GM23338 (cell line): ENCODE measurements at regions not wholly inside any gene's neighbourhood (a gene's known extent, or its start where the extent isn't known, plus 50 kb on each side); places are given as distances from the start of the nearest gene placed in this dataset.

Source experiments
- ATAC-seq: fragments of 200-7000 bp; cut with Tn5 transposase; 3 replicates; pipeline ENCODE4 v1.9.1; 2020
- DNase-seq: peaks from one replicate; pipeline ENCODE4 v3.0.0-alpha.2; 2015; ENCODE audit warnings: low spot score
- H2AFZ ChIP-seq: fragments of 200-600 bp; sonication (generic); 2 replicates; pipeline ENCODE4 v1.8.0; 2016; ENCODE audit warnings: antibody characterized with exemption, mild to moderate bottlenecking, moderate library complexity
- H3F3A ChIP-seq: fragments of 200-600 bp; sonication (generic); replicated peaks from 2 replicates; pipeline ENCODE4 v1.8.0; 2017; ENCODE audit warnings: antibody characterized with exemption, mixed run types, low read depth
- H3K27ac ChIP-seq: fragments of 200-600 bp; sonication (generic); 2 replicates; pipeline ENCODE4 v1.6.1; 2016; ENCODE audit warnings: low read depth
- H3K27me3 ChIP-seq: fragments of 200-600 bp; sonication (generic); 2 replicates; pipeline ENCODE4 v1.8.0; 2016; ENCODE audit warnings: mild to moderate bottlenecking, mixed run types, moderate library complexity; ENCODE audit not compliant: insufficient read depth
- H3K36me3 ChIP-seq: fragments of 200-600 bp; sonication (generic); 2 replicates; pipeline ENCODE4 v1.8.0; 2016; ENCODE audit warnings: mild to moderate bottlenecking; ENCODE audit not compliant: insufficient read depth
- H3K4me1 ChIP-seq: fragments of 200-600 bp; sonication (generic); 2 replicates; pipeline ENCODE4 v1.8.0; 2016; ENCODE audit warnings: mild to moderate bottlenecking, moderate library complexity; ENCODE audit not compliant: insufficient read depth
- H3K4me2 ChIP-seq: fragments of 200-600 bp; sonication (generic); 2 replicates; pipeline ENCODE4 v1.7.1; 2017; ENCODE audit warnings: mixed run types
- H3K4me3 ChIP-seq: fragments of 200-600 bp; sonication (generic); 2 replicates; pipeline ENCODE4 v1.6.1; 2016; ENCODE audit warnings: mixed run types
- H3K79me2 ChIP-seq: fragments of 200-600 bp; sonication (generic); replicated peaks from 2 replicates; pipeline ENCODE4 v1.8.0; 2017; ENCODE audit warnings: mild to moderate bottlenecking; ENCODE audit not compliant: insufficient read depth
- H3K9me2 ChIP-seq: fragments of 200-600 bp; sonication (generic); 2 replicates; pipeline ENCODE4 v1.8.0; 2017; ENCODE audit not compliant: insufficient read depth
- H4K20me1 ChIP-seq: fragments of 200-600 bp; sonication (generic); replicated peaks from 2 replicates; pipeline ENCODE4 v1.8.0; 2017; ENCODE audit warnings: mild to moderate bottlenecking; ENCODE audit not compliant: insufficient read depth
- H3K27ac Mint-ChIP-seq: 2 replicates; pipeline ENCODE4 v1.8.0; 2020; ENCODE audit warnings: inconsistent platforms, mild to moderate bottlenecking, moderate library complexity, mixed read lengths
- H3K27me3 Mint-ChIP-seq: 3 replicates; pipeline ENCODE4 v1.8.0; 2022; ENCODE audit warnings: low read depth, mild to moderate bottlenecking, moderate library complexity, mixed read lengths, inconsistent platforms; ENCODE audit not compliant: insufficient read depth, poor library complexity
- H3K36me3 Mint-ChIP-seq: 3 replicates; pipeline ENCODE4 v1.8.0; 2021; ENCODE audit warnings: low read depth, mild to moderate bottlenecking, inconsistent platforms, moderate library complexity, mixed read lengths
- H3K4me1 Mint-ChIP-seq: 3 replicates; pipeline ENCODE4 v1.8.0; 2020; ENCODE audit warnings: mild to moderate bottlenecking, inconsistent platforms, mixed read lengths
- H3K4me3 Mint-ChIP-seq: 3 replicates; pipeline ENCODE4 v1.8.0; 2021; ENCODE audit warnings: moderate library complexity, mild to moderate bottlenecking, inconsistent platforms, mixed read lengths
- H3K9me3 Mint-ChIP-seq: 3 replicates; pipeline ENCODE4 v1.8.0; 2020; ENCODE audit warnings: moderate library complexity, mild to moderate bottlenecking, inconsistent platforms, mixed read lengths
- CREB1 ChIP-seq: fragments of 250-450 bp; sonication (Bioruptor Pico); IDR thresholded peaks from 2 replicates; pipeline ENCODE4 v1.5.0; 2020; ENCODE audit warnings: low read depth, mild to moderate bottlenecking, moderate library complexity
- JUNB ChIP-seq: IDR thresholded peaks from one replicate; pipeline ENCODE4 v1.6.1; 2016; ENCODE audit warnings: antibody characterized with exemption; ENCODE audit not compliant: unreplicated experiment
- NANOG ChIP-seq: IDR thresholded peaks from 2 replicates; pipeline ENCODE4 v1.6.1; 2016; ENCODE audit warnings: antibody characterized with exemption, borderline replicate concordance
- POLR2AphosphoS5 ChIP-seq: IDR thresholded peaks from 2 replicates; pipeline ENCODE4 v1.6.1; 2016; ENCODE audit warnings: antibody characterized with exemption, low read depth
- STAT1 ChIP-seq: IDR thresholded peaks from one replicate; pipeline ENCODE4 v1.6.1; 2016; ENCODE audit warnings: antibody characterized with exemption; ENCODE audit not compliant: unreplicated experiment
- ZNF114 ChIP-seq: fragments of 250-450 bp; sonication (Bioruptor Pico); IDR thresholded peaks from 2 replicates; pipeline ENCODE4 v1.5.0; 2020; ENCODE audit warnings: mild to moderate bottlenecking, moderate library complexity
- ZNF331 ChIP-seq: fragments of 250-450 bp; sonication (Bioruptor Pico); IDR thresholded peaks from 2 replicates; pipeline ENCODE4 v1.5.0; 2020; ENCODE audit warnings: low read depth, mild to moderate bottlenecking, moderate library complexity
- ZNF462 ChIP-seq: fragments of 250-450 bp; sonication (Bioruptor Pico); IDR thresholded peaks from 2 replicates; pipeline ENCODE4 v1.5.0; 2020; ENCODE audit warnings: mild to moderate bottlenecking, moderate library complexity
- TF ChIP-seq, protein P1 (sequence below): IDR thresholded peaks from 2 replicates; pipeline ENCODE4 v1.6.1; 2016; ENCODE audit warnings: antibody characterized with exemption
- TF ChIP-seq, protein P2 (sequence below): IDR thresholded peaks from one replicate; pipeline ENCODE4 v1.6.1; 2018; ENCODE audit warnings: antibody characterized with exemption; ENCODE audit not compliant: unreplicated experiment

GRCh38 chr6:49072885-49073620 is 390.0 kb downstream of the MMUT start:
- no peaks in the 10 kb centered on the region for H3K36me3 Mint-ChIP-seq
- H3K4me1 ChIP-seq, result no peaks in the 10 kb centered on the region
- no peak overlapping the region for H3K27ac Mint-ChIP-seq
- no peak overlapping the region for H3K27ac ChIP-seq
- no peaks in the 10 kb centered on the region for H3K79me2 ChIP-seq
- peaks cover 5% of the 10 kb centered on the region; the same call in 1 of the 2 replicates for H3K9me2 ChIP-seq
- no peaks in the 10 kb centered on the region for H4K20me1 ChIP-seq
- no peaks in the 10 kb centered on the region for H3K9me3 Mint-ChIP-seq
- DNase-seq (no peak), ATAC-seq (no peak)
- TF ChIP-seq CREB1, result no peak
- no peak for TF ChIP-seq JUNB
- TF ChIP-seq POLR2AphosphoS5, result no peak
- TF ChIP-seq, protein P1, sequence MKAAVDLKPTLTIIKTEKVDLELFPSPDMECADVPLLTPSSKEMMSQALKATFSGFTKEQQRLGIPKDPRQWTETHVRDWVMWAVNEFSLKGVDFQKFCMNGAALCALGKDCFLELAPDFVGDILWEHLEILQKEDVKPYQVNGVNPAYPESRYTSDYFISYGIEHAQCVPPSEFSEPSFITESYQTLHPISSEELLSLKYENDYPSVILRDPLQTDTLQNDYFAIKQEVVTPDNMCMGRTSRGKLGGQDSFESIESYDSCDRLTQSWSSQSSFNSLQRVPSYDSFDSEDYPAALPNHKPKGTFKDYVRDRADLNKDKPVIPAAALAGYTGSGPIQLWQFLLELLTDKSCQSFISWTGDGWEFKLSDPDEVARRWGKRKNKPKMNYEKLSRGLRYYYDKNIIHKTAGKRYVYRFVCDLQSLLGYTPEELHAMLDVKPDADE, result no peak
- no peak for TF ChIP-seq ZNF331 (CRISPR knock-in tag)
- no peak for TF ChIP-seq NANOG
- TF ChIP-seq, protein P2, sequence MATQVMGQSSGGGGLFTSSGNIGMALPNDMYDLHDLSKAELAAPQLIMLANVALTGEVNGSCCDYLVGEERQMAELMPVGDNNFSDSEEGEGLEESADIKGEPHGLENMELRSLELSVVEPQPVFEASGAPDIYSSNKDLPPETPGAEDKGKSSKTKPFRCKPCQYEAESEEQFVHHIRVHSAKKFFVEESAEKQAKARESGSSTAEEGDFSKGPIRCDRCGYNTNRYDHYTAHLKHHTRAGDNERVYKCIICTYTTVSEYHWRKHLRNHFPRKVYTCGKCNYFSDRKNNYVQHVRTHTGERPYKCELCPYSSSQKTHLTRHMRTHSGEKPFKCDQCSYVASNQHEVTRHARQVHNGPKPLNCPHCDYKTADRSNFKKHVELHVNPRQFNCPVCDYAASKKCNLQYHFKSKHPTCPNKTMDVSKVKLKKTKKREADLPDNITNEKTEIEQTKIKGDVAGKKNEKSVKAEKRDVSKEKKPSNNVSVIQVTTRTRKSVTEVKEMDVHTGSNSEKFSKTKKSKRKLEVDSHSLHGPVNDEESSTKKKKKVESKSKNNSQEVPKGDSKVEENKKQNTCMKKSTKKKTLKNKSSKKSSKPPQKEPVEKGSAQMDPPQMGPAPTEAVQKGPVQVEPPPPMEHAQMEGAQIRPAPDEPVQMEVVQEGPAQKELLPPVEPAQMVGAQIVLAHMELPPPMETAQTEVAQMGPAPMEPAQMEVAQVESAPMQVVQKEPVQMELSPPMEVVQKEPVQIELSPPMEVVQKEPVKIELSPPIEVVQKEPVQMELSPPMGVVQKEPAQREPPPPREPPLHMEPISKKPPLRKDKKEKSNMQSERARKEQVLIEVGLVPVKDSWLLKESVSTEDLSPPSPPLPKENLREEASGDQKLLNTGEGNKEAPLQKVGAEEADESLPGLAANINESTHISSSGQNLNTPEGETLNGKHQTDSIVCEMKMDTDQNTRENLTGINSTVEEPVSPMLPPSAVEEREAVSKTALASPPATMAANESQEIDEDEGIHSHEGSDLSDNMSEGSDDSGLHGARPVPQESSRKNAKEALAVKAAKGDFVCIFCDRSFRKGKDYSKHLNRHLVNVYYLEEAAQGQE, result no peak
- TF ChIP-seq ZNF114, result no peak
- no peak for TF ChIP-seq ZNF462 (CRISPR knock-in tag)
- no peak for TF ChIP-seq STAT1
- H3K4me1 Mint-ChIP-seq, result no peaks in the 10 kb centered on the region
- H3K4me3 Mint-ChIP-seq, result no peak overlapping the region
- H3K27me3 ChIP-seq, result no peaks in the 10 kb centered on the region
- no peak overlapping the region for H3K4me2 ChIP-seq
- no peak overlapping the region for H3K4me3 ChIP-seq
- H2AFZ ChIP-seq, result no peak overlapping the region
- no peaks in the 10 kb centered on the region for H3K36me3 ChIP-seq
- H3F3A ChIP-seq, result no peaks in the 10 kb centered on the region
- no peaks in the 10 kb centered on the region for H3K27me3 Mint-ChIP-seq
